ENCODE measurements at regions not wholly inside any gene's neighbourhood (a gene's known extent, or its start where the extent isn't known, plus 50 kb on each side); places are given as distances from the start of the nearest gene placed in this dataset.

DNA sequence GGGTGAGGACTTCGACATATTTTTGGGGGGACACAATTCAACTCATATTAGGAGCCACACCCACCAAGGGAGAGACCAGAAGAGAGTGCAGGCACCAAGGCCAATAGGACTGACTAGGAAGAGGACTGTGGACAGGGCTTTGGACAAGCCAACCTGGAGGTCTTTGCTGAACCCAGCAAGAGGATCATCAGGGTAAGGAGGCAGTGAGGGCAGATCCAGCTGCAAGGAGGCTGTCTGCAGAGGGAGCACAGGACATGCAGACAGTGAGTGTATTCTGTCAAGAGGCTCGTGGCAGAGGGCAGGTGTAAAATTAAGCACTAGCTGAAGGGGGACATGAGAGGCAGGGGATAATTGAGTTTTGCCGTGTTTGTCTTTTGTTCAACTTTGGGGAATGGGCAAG lies 83.4 kb upstream of the MGMT start:
- intact Hi-C loops (cut with micrococcal nuclease) (no loop called here), dilution Hi-C loops (cut with MboI; ENCODE audit: extremely low pct_ligation_motif_present, low sequenced_read_pairs) (no loop called here)
- Histone ChIP-seq H4K20me1 (replicated peaks; ENCODE audit: control insufficient read depth, extremely low read depth, insufficient read depth, low read length) (no peaks in the 10 kb centered on the region), H3K36me3 (ENCODE audit: control insufficient read depth in 2 of 2, extremely low read depth in 1 of 2, insufficient read depth in 2 of 2, low read length in 2 of 2) (no peaks in the 10 kb centered on the region), H3K9me3 (replicated peaks; ENCODE audit: control insufficient read depth, insufficient read depth, low read length) (peaks cover 1% of the 10 kb centered on the region), H3K27me3 (ENCODE audit: control insufficient read depth in 2 of 2, insufficient read depth in 2 of 2, low read length in 2 of 2) (no peaks in the 10 kb centered on the region), H3K9ac (replicated peaks; ENCODE audit: extremely low read depth, insufficient read depth, low read length) (no peak overlapping the region), H3K79me2 (ENCODE audit: control insufficient read depth, insufficient read depth, low read length) (no peaks in the 10 kb centered on the region), H3K4me2 (ENCODE audit: insufficient read depth, low read length) (no peak overlapping the region), H3K27ac (ENCODE audit: insufficient read depth, low read depth, low read length) (no peak overlapping the region), H3K9me1 (replicated peaks; ENCODE audit: control insufficient read depth, extremely low read depth, insufficient read depth, low read length) (no peaks in the 10 kb centered on the region), H2AFZ (ENCODE audit: low read depth, low read length) (no peak overlapping the region), H3K4me1 (ENCODE audit: control insufficient read depth, extremely low read depth, insufficient read depth, low read length) (no peaks in the 10 kb centered on the region), H3K4me3 (replicated peaks in 1 of 3; ENCODE audit: insufficient read depth in 1 of 3, low read depth in 1 of 3, low read length in 3 of 3) (no peak overlapping the region)
- FAIRE-seq (no peak), DNase-seq (ENCODE audit: low read depth, low spot score) (no peak)
- ChIA-PET CTCF (no interaction called here), POLR2A (no interaction called here)
- BruUV-seq (replicated peaks) = no TSS peak
- TF ChIP-seq JUN (IDR thresholded peaks at IDR 0.05; ENCODE audit: borderline replicate concordance, insufficient read depth, insufficient read length, low read depth) = no peak
- TF ChIP-seq POLR2AphosphoS5 (IDR thresholded peaks at IDR 0.05; ENCODE audit: insufficient read depth, low read depth, low read length) = no peak
- no peak for TF ChIP-seq POLR2A (IDR thresholded peaks at IDR 0.05; ENCODE audit: low read depth, low read length)
- TF ChIP-seq FOS (IDR thresholded peaks at IDR 0.05; ENCODE audit: borderline replicate concordance, insufficient read depth, low read length) = no peak
- no peak for TF ChIP-seq GATA2 (IDR thresholded peaks at IDR 0.05; ENCODE audit: insufficient read depth, insufficient read length, low read depth, low read length)
- TF ChIP-seq EZH2 (IDR thresholded peaks at IDR 0.05; ENCODE audit: borderline replicate concordance, low read depth, low read length, severe bottlenecking) = no peak
- TF ChIP-seq MYC (IDR thresholded peaks at IDR 0.05; ENCODE audit: low read depth, low read length) = no peak
- TF ChIP-seq, protein P1, sequence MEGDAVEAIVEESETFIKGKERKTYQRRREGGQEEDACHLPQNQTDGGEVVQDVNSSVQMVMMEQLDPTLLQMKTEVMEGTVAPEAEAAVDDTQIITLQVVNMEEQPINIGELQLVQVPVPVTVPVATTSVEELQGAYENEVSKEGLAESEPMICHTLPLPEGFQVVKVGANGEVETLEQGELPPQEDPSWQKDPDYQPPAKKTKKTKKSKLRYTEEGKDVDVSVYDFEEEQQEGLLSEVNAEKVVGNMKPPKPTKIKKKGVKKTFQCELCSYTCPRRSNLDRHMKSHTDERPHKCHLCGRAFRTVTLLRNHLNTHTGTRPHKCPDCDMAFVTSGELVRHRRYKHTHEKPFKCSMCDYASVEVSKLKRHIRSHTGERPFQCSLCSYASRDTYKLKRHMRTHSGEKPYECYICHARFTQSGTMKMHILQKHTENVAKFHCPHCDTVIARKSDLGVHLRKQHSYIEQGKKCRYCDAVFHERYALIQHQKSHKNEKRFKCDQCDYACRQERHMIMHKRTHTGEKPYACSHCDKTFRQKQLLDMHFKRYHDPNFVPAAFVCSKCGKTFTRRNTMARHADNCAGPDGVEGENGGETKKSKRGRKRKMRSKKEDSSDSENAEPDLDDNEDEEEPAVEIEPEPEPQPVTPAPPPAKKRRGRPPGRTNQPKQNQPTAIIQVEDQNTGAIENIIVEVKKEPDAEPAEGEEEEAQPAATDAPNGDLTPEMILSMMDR (IDR thresholded peaks at IDR 0.05; ENCODE audit: extremely low read depth in 1 of 2, insufficient read depth in 1 of 2, low read depth in 1 of 2, low read length in 2 of 2) = no peak
- TF ChIP-seq, protein P2, sequence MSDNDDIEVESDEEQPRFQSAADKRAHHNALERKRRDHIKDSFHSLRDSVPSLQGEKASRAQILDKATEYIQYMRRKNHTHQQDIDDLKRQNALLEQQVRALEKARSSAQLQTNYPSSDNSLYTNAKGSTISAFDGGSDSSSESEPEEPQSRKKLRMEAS (IDR thresholded peaks at IDR 0.05; ENCODE audit: insufficient read depth, insufficient read length) = no peak
